ENCODE measurements at regions not wholly inside any gene's neighbourhood (a gene's known extent, or its start where the extent isn't known, plus 50 kb on each side); places are given as distances from the start of the nearest gene placed in this dataset.

DNA sequence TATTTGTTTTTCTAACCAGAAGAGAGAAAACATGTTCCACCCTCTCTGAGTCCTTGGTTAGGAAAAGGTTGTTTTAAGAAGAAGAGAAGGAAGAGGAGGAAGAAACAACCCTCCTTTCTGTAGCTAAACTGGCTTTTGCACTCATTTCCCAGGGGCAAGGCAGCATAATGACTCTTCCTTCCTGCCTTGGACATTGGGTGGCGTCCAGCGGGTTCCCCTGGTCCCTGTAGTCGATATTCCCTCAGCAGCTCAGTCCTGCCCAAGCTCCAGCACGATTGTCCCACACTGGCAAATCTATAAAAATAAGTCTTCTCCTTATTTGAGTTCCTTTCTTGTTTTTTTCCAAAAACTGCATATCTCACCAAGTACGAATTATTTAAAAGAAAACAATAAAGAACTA is 81.2 kb downstream of the TEX35 start:
- H4K20me1 ChIP-seq (ENCODE audit: insufficient read depth, low read length) = no peaks in the 10 kb centered on the region
- no peak overlapping the region for H3K4me2 ChIP-seq (ENCODE audit: low read length)
- H3K27ac ChIP-seq (ENCODE audit: low read length) = no peak overlapping the region
- H3K36me3 ChIP-seq (replicated peaks; ENCODE audit: low read depth, low read length) = no peaks in the 10 kb centered on the region
- TF ChIP-seq EZH2phosphoT487 (IDR thresholded peaks at IDR 0.05; ENCODE audit: low read depth) = no peak
- TF ChIP-seq CTCF (IDR thresholded peaks at IDR 0.05; ENCODE audit: low read depth, low read length) = no peak
- H3K4me1 ChIP-seq (ENCODE audit: low read length) = peaks cover under 1% of the 10 kb centered on the region; the same call in 1 of the 2 replicates
- H3K9ac ChIP-seq (ENCODE audit: low read length) = no peak overlapping the region
- H2AFZ ChIP-seq (ENCODE audit: low read depth, low read length) = no peak overlapping the region
- H3K9me3 ChIP-seq (ENCODE audit: insufficient read depth, low read length) = no peaks in the 10 kb centered on the region
- no peaks in the 10 kb centered on the region for H3K79me2 ChIP-seq (ENCODE audit: low read length)
- no peak overlapping the region for H3K4me3 ChIP-seq (ENCODE audit: low read length)
- no peaks in the 10 kb centered on the region for H3K27me3 ChIP-seq (ENCODE audit: low read depth, low read length)

DNA sequence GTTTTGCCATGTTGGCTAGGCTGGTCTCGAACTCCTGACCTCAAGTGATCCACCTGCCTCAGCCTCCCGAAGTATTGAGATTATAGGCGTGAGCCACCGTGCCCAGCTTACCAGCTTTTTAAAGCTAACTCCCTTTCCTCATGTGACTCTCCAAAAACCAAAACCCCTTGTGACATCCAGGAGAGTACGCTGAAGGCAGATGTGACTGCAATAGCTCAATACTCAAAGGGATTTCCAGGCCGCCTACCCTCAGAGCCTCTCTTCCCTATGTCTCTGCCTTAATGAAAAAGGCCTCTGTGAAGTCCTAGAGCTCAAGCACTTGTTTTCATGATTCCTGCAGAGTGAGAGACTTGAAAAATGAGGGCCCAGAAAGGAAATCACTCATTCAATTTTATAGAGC is 82.6 kb downstream of the TEX35 start:
- Histone ChIP-seq H3K4me2 (ENCODE audit: low read length) (no peak overlapping the region), H3K79me2 (ENCODE audit: low read length) (no peaks in the 10 kb centered on the region), H3K36me3 (replicated peaks; ENCODE audit: low read depth, low read length) (no peaks in the 10 kb centered on the region), H3K9ac (ENCODE audit: low read length) (no peak overlapping the region), H3K4me1 (ENCODE audit: low read length) (peaks cover 9% of the 10 kb centered on the region), H4K20me1 (ENCODE audit: insufficient read depth, low read length) (no peaks in the 10 kb centered on the region), H2AFZ (ENCODE audit: low read depth, low read length) (no peak overlapping the region), H3K4me3 (ENCODE audit: low read length) (no peak overlapping the region), H3K9me3 (ENCODE audit: insufficient read depth, low read length) (no peaks in the 10 kb centered on the region), H3K27ac (ENCODE audit: low read length) (no peak overlapping the region), H3K27me3 (ENCODE audit: low read depth, low read length) (peaks cover 6% of the 10 kb centered on the region; the same call in 1 of the 2 replicates)
- TF ChIP-seq CTCF (IDR thresholded peaks at IDR 0.05; ENCODE audit: low read depth, low read length) (no peak), EZH2phosphoT487 (IDR thresholded peaks at IDR 0.05; ENCODE audit: low read depth) (no peak)

DNA sequence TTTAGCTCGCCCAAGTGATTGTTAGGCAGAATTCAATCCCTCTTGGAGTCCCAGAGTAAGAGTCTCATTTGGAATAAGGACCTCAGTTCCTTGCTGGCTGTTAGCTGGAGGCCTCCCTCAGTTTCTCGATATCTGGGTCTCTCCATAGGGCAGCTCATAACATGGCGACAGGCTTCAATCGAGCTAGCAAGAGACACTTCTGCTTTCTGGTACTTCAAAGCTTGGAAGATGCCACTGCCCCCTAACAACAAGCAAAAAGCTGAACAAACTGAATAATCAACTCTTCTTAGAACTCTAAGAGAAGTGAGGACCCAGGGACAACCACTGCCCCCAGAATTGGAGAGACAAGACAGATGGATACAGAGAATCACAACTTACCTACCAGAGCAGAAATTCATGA is 86.2 kb downstream of the TEX35 start:
- H3K36me3 ChIP-seq (replicated peaks; ENCODE audit: low read depth, low read length) = no peaks in the 10 kb centered on the region
- H3K79me2 ChIP-seq (ENCODE audit: low read length) = no peaks in the 10 kb centered on the region
- TF ChIP-seq CTCF (IDR thresholded peaks at IDR 0.05; ENCODE audit: low read depth, low read length) (no peak), EZH2phosphoT487 (IDR thresholded peaks at IDR 0.05; ENCODE audit: low read depth) (no peak)
- no peaks in the 10 kb centered on the region for H3K9me3 ChIP-seq (ENCODE audit: insufficient read depth, low read length)
- no peak overlapping the region for H3K27ac ChIP-seq (ENCODE audit: low read length)
- H3K9ac ChIP-seq (ENCODE audit: low read length) = no peak overlapping the region
- H3K4me1 ChIP-seq (ENCODE audit: low read length) = peaks cover 9% of the 10 kb centered on the region
- H4K20me1 ChIP-seq (ENCODE audit: insufficient read depth, low read length) = no peaks in the 10 kb centered on the region
- H3K4me2 ChIP-seq (ENCODE audit: low read length) = no peak overlapping the region
- H2AFZ ChIP-seq (ENCODE audit: low read depth, low read length) = no peak overlapping the region
- H3K4me3 ChIP-seq (ENCODE audit: low read length) = no peak overlapping the region
- H3K27me3 ChIP-seq (ENCODE audit: low read depth, low read length) = peaks cover 11% of the 10 kb centered on the region; the same call in 1 of the 2 replicates

GRCh38 chr1:178599745-178600144 is 86.8 kb downstream of the TEX35 start:
- no peaks in the 10 kb centered on the region for H3K36me3 ChIP-seq (replicated peaks; ENCODE audit: low read depth, low read length)
- H3K4me1 ChIP-seq (ENCODE audit: low read length) = peaks cover 9% of the 10 kb centered on the region
- H3K27ac ChIP-seq (ENCODE audit: low read length) = no peak overlapping the region
- peaks cover 11% of the 10 kb centered on the region; the same call in 1 of the 2 replicates for H3K27me3 ChIP-seq (ENCODE audit: low read depth, low read length)
- H3K9ac ChIP-seq (ENCODE audit: low read length) = no peak overlapping the region
- no peak overlapping the region for H2AFZ ChIP-seq (ENCODE audit: low read depth, low read length)
- TF ChIP-seq CTCF (IDR thresholded peaks at IDR 0.05; ENCODE audit: low read depth, low read length) (no peak), EZH2phosphoT487 (IDR thresholded peaks at IDR 0.05; ENCODE audit: low read depth) (no peak)
- H3K79me2 ChIP-seq (ENCODE audit: low read length) = no peaks in the 10 kb centered on the region
- H4K20me1 ChIP-seq (ENCODE audit: insufficient read depth, low read length) = no peaks in the 10 kb centered on the region
- H3K4me3 ChIP-seq (ENCODE audit: low read length) = no peak overlapping the region
- H3K9me3 ChIP-seq (ENCODE audit: insufficient read depth, low read length) = no peaks in the 10 kb centered on the region
- H3K4me2 ChIP-seq (ENCODE audit: low read length) = no peak overlapping the region
